Loucy (cell line): ENCODE measurements at regions not wholly inside any gene's neighbourhood (a gene's known extent, or its start where the extent isn't known, plus 50 kb on each side); places are given as distances from the start of the nearest gene placed in this dataset.

Experiments used
- H2AFZ ChIP-seq: fragments of 200-600 bp; sonication (generic); 2 replicates; pipeline ENCODE4 v1.6.0; 2016; ENCODE audit warnings: antibody characterized with exemption, mild to moderate bottlenecking, low read length, moderate library complexity
- H3F3A ChIP-seq: fragments of 200-600 bp; 2 replicates; pipeline ENCODE4 v1.6.0; 2016; ENCODE audit warnings: antibody characterized with exemption, low read depth, mild to moderate bottlenecking
- H3K27me3 ChIP-seq: fragments of 200-600 bp; sonication (generic); 2 replicates; pipeline ENCODE4 v1.6.1; 2014; ENCODE audit warnings: low read length, mild to moderate bottlenecking; ENCODE audit not compliant: insufficient read depth, poor library complexity, severe bottlenecking
- H3K36me3 ChIP-seq: fragments of 200-600 bp; sonication (generic); 2 replicates; pipeline ENCODE4 v1.6.1; 2016; ENCODE audit warnings: low read length; ENCODE audit not compliant: insufficient read depth
- H3K4me1 ChIP-seq: fragments of 200-600 bp; sonication (generic); 2 replicates; pipeline ENCODE4 v1.5.1; 2014; ENCODE audit warnings: low read length, mild to moderate bottlenecking; ENCODE audit not compliant: insufficient read depth, poor library complexity, severe bottlenecking
- H3K4me2 ChIP-seq: fragments of 200-600 bp; sonication (generic); 2 replicates; pipeline ENCODE4 v1.6.0; 2014; ENCODE audit warnings: antibody characterized with exemption, low read length, low read depth, mild to moderate bottlenecking; ENCODE audit not compliant: poor library complexity, severe bottlenecking
- H3K4me3 ChIP-seq: fragments of 200-600 bp; sonication (generic); 2 replicates; pipeline ENCODE4 v1.5.1; 2014; ENCODE audit warnings: low read length, mild to moderate bottlenecking, mixed read lengths; ENCODE audit not compliant: poor library complexity, severe bottlenecking
- H3K79me2 ChIP-seq: fragments of 200-600 bp; sonication (generic); 2 replicates; pipeline ENCODE4 v1.6.1; 2014; ENCODE audit warnings: low read length; ENCODE audit not compliant: insufficient read depth
- H3K9ac ChIP-seq: fragments of 200-600 bp; sonication (generic); 2 replicates; pipeline ENCODE4 v1.6.0; 2014; ENCODE audit warnings: mild to moderate bottlenecking, low read depth, low read length, moderate library complexity; ENCODE audit not compliant: poor library complexity, severe bottlenecking
- H3K9me2 ChIP-seq: fragments of 200-600 bp; sonication (generic); replicated peaks from 2 replicates; pipeline ENCODE4 v1.6.1; 2016; ENCODE audit warnings: low read depth, low read length, mixed read lengths
- H3K9me3 ChIP-seq: fragments of 200-600 bp; sonication (generic); 2 replicates; pipeline ENCODE4 v1.6.1; 2014; ENCODE audit warnings: mild to moderate bottlenecking, antibody characterized with exemption, low read length, low read depth; ENCODE audit not compliant: insufficient read depth
- H4K20me1 ChIP-seq: fragments of 200-600 bp; sonication (generic); 2 replicates; pipeline ENCODE4 v1.6.0; 2014; ENCODE audit warnings: antibody characterized with exemption, low read length, mild to moderate bottlenecking; ENCODE audit not compliant: insufficient read depth, poor library complexity, severe bottlenecking
- CTCF ChIP-seq: fragments of 200-600 bp; sonication (generic); conservative IDR thresholded peaks from 2 replicates; pipeline ENCODE4 v1.5.1; 2014; ENCODE audit warnings: mild to moderate bottlenecking, antibody characterized with exemption, low read length
- EZH2phosphoT487 ChIP-seq: fragments of 200-600 bp; IDR thresholded peaks from 2 replicates; pipeline ENCODE4 v1.6.1; 2018; ENCODE audit warnings: antibody characterized with exemption, mild to moderate bottlenecking, moderate library complexity, borderline replicate concordance

GRCh38 chr19:32020538-32020937 lies 324.9 kb upstream of the ZNF507 start:
- Histone ChIP-seq H3K9me2 (no peaks in the 10 kb centered on the region), H3K4me2 (no peak overlapping the region), H3K4me3 (no peak overlapping the region), H3F3A (no peaks in the 10 kb centered on the region), H3K9me3 (peaks cover 8% of the 10 kb centered on the region; the same call in 1 of the 2 replicates), H3K36me3 (no peaks in the 10 kb centered on the region), H3K27me3 (no peaks in the 10 kb centered on the region), H3K79me2 (no peaks in the 10 kb centered on the region), H2AFZ (no peak overlapping the region), H3K4me1 (no peaks in the 10 kb centered on the region), H4K20me1 (no peaks in the 10 kb centered on the region), H3K9ac (no peak overlapping the region)
- no peak for TF ChIP-seq EZH2phosphoT487
- no peak for TF ChIP-seq CTCF

GRCh38 chr19:32022044-32022640 lies 323.3 kb upstream of the ZNF507 start:
- Histone ChIP-seq H3K4me3 (no peak overlapping the region), H3K79me2 (no peaks in the 10 kb centered on the region), H3F3A (no peaks in the 10 kb centered on the region), H2AFZ (no peak overlapping the region), H3K4me2 (no peak overlapping the region), H3K9me2 (no peaks in the 10 kb centered on the region), H3K4me1 (no peaks in the 10 kb centered on the region), H4K20me1 (no peaks in the 10 kb centered on the region), H3K27me3 (no peaks in the 10 kb centered on the region), H3K9me3 (peaks cover 11% of the 10 kb centered on the region; the same call in 1 of the 2 replicates), H3K36me3 (no peaks in the 10 kb centered on the region), H3K9ac (no peak overlapping the region)
- TF ChIP-seq CTCF: no peak

- Histone ChIP-seq H3F3A (no peaks in the 10 kb centered on the region), H3K4me1 (no peaks in the 10 kb centered on the region), H4K20me1 (no peaks in the 10 kb centered on the region), H3K9me2 (no peaks in the 10 kb centered on the region), H2AFZ (no peak overlapping the region), H3K27me3 (no peaks in the 10 kb centered on the region), H3K36me3 (no peaks in the 10 kb centered on the region), H3K79me2 (no peaks in the 10 kb centered on the region), H3K9ac (no peak overlapping the region), H3K4me2 (no peak overlapping the region), H3K4me3 (no peak overlapping the region), H3K9me3 (peaks cover 6% of the 10 kb centered on the region; the same call in 1 of the 2 replicates)
- no peak for TF ChIP-seq EZH2phosphoT487
- TF ChIP-seq CTCF: no peak
Observed at GRCh38 chr19:32022731-32023563, 322.5 kb upstream of the ZNF507 start.
